ENCODE measurements at regions not wholly inside any gene's neighbourhood (a gene's known extent, or its start where the extent isn't known, plus 50 kb on each side); places are given as distances from the start of the nearest gene placed in this dataset.
"Not testable (repeated sequence)": the region's sequence is repeated elsewhere in the genome, so short reads cannot be mapped to it uniquely, and the experiment has no call there.

GRCh38 chr9:135173066-135173465 lies 85.6 kb downstream of the OLFM1 start:
- no peak for DNase-seq

- DNase-seq = no peak
These were observed 86.8 kb downstream of the OLFM1 start for GRCh38 chr9:135174248-135174647.

GRCh38 chr9:135174981-135175380 lies 87.5 kb downstream of the OLFM1 start:
- DNase-seq = no peak

GRCh38 chr9:135176284-135176683 lies 88.8 kb downstream of the OLFM1 start:
- no peak for DNase-seq

GRCh38 chr9:135177562-135177961 lies 90.1 kb downstream of the OLFM1 start:
- DNase-seq = not testable (repeated sequence)

- DNase-seq = peak; percentile 32
These were observed 91.0 kb downstream of the OLFM1 start for GRCh38 chr9:135178498-135178897.

- DNase-seq = no peak
These were observed 91.6 kb downstream of the OLFM1 start for GRCh38 chr9:135179041-135179440.

GRCh38 chr9:135179976-135180375 lies 92.5 kb downstream of the OLFM1 start:
- no peak for DNase-seq

GRCh38 chr9:135180586-135180985 lies 93.1 kb downstream of the OLFM1 start:
- DNase-seq = peak; percentile 25

GRCh38 chr9:135181336-135181735 lies 93.9 kb downstream of the OLFM1 start:
- no peak for DNase-seq

- not testable (repeated sequence) for DNase-seq
These were observed 94.4 kb downstream of the OLFM1 start for GRCh38 chr9:135181841-135182240.

GRCh38 chr9:135183069-135183468 lies 95.6 kb downstream of the OLFM1 start:
- no peak for DNase-seq

- DNase-seq = no peak
These were observed 96.2 kb downstream of the OLFM1 start for GRCh38 chr9:135183528-135184180.

GRCh38 chr9:135184181-135185053 lies 96.9 kb downstream of the OLFM1 start:
- DNase-seq = no peak

GRCh38 chr9:135185060-135185459 lies 97.6 kb downstream of the OLFM1 start:
- no peak for DNase-seq

- DNase-seq = peak; percentile 34
These were observed 99.0 kb downstream of the OLFM1 start for GRCh38 chr9:135186248-135187164.

- no peak for DNase-seq
These were observed 99.9 kb downstream of the OLFM1 start for GRCh38 chr9:135187365-135187764.

- no peak for DNase-seq
These were observed 101.2 kb downstream of the OLFM1 start for GRCh38 chr9:135188681-135189151.

- DNase-seq = no peak
These were observed 102.0 kb downstream of the OLFM1 start for GRCh38 chr9:135189497-135189896.

- no peak for DNase-seq
These were observed 103.5 kb downstream of the OLFM1 start for GRCh38 chr9:135190789-135191577.

GRCh38 chr9:135192686-135193085 lies 105.2 kb downstream of the OLFM1 start:
- no peak for DNase-seq

GRCh38 chr9:135195975-135196374 lies 108.5 kb downstream of the OLFM1 start:
- DNase-seq = not testable (repeated sequence)

Data from femur (tissue), 1 donor.